ENCODE measurements at regions not wholly inside any gene's neighbourhood (a gene's known extent, or its start where the extent isn't known, plus 50 kb on each side); places are given as distances from the start of the nearest gene placed in this dataset.
"Not testable (repeated sequence)": the region's sequence is repeated elsewhere in the genome, so short reads cannot be mapped to it uniquely, and the experiment has no call there.

GRCh38 chr14:106088860-106089259 lies 562.5 kb downstream of the TMEM121 start:
- FAIRE-seq, result not testable (repeated sequence)

- FAIRE-seq, result no peak
These were observed 568.3 kb downstream of the TMEM121 start for GRCh38 chr14:106094654-106095189.

- no peak for FAIRE-seq
These were observed 581.3 kb downstream of the TMEM121 start for GRCh38 chr14:106107703-106108102.

- no peak for FAIRE-seq
These were observed 583.0 kb downstream of the TMEM121 start for GRCh38 chr14:106109337-106109736.

- FAIRE-seq, result no peak
These were observed 589.0 kb downstream of the TMEM121 start for GRCh38 chr14:106115401-106115800.

- not testable (repeated sequence) for FAIRE-seq
These were observed 590.1 kb downstream of the TMEM121 start for GRCh38 chr14:106116339-106116930.

- FAIRE-seq, result no peak
These were observed 593.7 kb downstream of the TMEM121 start for GRCh38 chr14:106120101-106120500.

- no peak for FAIRE-seq
These were observed 602.9 kb downstream of the TMEM121 start for GRCh38 chr14:106129274-106129673.

GRCh38 chr14:106129904-106130661 lies 603.7 kb downstream of the TMEM121 start:
- FAIRE-seq, result not testable (repeated sequence)

GRCh38 chr14:106133126-106133525 lies 606.7 kb downstream of the TMEM121 start:
- FAIRE-seq, result not testable (repeated sequence)

DNA sequence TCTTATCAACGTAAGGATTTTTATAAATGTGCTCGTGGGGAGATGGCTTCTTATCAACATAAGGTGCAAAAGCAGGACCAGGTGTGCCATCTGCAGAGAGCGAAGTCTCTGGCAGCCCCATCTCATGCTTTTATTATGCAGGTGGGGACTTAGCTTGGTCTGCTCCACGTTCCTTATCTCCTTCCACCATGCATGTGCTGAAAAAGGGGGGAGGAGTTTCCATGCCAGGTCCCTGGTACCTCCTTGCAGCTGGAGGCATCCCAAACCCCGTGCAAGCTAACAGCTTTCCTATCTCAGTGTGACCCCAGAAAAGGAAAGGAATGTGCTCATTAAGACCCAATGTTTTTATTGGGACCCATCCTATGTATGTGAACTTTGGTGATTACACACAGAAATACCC lies 608.5 kb downstream of the TMEM121 start:
- no peak for FAIRE-seq

DNA sequence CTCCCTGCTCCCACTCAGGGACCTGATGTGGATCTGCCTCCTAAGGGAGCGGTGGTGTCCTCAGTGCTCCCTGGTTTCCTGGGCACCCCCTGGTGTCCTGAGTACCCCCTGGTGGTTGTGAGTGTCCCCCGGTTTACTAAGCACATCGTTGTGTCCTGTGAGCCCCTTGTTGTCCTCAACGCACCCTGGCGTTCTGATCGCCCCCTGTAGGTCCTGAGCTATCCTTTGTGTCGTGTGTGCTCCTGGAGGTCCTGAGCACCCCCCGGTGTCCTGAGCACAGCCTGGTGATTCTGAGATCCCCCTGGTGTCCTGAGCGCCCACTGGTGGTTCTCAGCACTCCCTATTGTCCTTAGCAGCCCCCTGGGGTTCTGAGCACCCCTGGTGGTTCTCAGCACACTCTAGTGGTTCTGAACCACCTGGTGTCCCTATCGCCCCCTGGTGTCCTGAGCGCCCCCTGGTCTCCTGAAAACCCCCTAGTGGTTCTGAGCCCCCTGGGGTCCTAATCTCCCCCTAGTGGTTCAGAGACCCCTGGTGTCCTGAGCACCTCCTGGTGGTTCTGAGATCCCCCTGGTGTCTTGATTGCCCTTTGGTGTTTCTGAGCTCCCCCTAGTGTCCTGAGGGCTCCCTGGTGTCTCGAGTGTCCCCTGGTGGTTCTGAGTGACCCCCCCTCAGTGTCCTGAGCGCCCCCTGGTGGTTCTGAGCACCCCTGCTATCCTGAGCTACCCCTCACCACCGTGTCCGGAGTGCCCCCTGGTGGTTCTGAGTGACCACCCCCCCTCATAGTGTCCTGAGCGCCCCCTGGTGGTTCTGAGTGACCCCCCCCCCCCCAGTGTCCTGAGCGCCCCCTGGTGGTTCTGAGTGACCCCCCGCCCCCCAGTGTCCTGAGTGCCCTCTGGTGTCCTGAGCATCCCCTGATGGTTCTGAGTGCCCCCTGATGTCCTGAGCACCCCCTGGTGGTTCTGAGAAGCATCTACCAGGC lies 615.1 kb downstream of the TMEM121 start:
- no peak for FAIRE-seq

- not testable (repeated sequence) for FAIRE-seq
These were observed 619.3 kb downstream of the TMEM121 start for GRCh38 chr14:106145731-106146130.

GRCh38 chr14:106153362-106153955 lies 627.1 kb downstream of the TMEM121 start:
- not testable (repeated sequence) for FAIRE-seq

GRCh38 chr14:106163316-106163715 lies 636.9 kb downstream of the TMEM121 start:
- FAIRE-seq, result no peak

DNA sequence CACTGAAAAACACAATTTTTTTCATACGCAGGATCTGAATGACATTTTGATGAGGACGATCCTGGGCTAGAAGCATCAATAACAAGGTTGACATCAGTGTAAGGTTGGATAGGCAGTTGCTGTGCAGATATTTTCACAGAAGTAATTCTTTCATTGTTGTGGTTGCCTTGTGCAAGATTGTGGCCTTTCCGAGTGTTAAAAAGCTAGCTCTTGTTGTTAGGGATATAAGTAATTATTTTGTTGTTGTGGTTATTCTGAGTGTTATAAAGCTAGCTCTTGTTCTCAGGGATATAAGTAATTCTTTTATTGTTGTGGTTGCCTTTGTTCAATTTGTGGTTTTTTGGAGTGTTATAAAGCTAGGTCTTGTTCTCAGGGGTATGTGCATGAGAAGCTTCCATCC lies 637.4 kb downstream of the TMEM121 start:
- FAIRE-seq, result not testable (repeated sequence)

GRCh38 chr14:106166232-106166631 lies 639.8 kb downstream of the TMEM121 start:
- no peak for FAIRE-seq

DNA sequence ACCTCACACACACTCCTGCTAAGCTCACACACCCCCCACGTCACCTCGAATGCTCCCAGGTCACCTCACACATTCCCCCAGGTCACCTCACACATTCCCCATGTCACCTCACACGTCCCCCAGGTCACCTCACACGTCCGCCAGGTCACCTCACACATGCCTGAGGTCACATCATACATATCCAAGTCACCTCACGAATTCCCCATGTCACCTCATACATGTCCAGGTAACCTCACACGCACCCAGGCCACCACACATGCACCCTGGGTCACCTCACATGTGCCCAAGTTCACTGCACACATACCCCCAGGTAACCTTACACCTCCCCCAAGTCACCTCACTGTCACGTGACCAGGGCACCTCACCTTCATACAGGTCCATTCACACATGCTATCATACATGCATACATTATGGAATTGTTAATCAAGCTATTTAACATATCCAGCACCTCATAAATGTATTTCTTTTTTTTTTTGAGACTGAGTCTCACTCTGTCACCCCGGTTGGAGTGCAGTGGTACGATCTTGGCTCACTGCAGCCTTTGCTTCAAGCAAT lies 640.3 kb downstream of the TMEM121 start:
- FAIRE-seq, result no peak

DNA sequence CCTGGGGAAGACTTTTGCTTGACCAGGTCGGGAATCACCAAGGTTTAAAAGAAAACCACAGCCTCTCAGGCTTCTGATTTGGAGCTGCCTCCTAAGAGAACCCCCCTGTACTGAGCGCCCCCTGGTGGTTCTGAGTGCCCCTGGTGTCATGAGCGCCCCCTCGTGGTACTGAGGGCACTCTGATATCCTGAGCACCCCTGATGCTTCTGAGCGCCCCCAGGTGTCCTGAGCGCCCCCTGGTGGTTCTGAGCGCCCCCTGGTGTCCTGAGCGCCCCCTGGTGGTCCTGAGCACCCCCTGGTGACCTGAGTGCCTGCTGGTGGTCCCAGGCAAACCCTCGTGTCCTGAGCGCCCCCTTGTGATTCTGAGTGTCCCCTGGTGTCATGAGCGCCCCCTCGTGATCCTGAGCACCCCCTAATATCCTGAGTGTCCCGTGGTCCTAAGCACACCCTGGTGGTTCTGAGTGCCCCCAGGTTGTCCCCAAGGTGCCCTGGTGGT lies 643.8 kb downstream of the TMEM121 start:
- not testable (repeated sequence) for FAIRE-seq

DNA sequence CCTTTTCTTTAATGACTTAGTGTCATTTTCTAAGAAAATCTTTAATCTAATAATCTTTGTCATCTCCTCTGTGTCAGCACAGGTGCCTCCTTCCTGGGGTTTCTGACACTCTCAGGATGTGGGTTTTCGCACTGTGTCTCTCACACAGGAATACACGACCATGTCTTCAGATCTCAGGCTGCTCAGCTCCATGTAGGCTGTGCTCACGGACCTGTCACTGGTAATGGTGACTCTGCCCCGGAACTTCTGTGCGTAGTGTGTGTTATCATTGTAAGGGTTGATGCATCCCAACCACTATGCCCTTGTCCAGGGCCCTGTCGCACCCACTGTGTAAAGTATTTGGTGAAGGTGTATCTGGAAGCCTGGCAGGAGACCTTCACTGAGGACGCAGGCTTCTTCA lies 647.8 kb downstream of the TMEM121 start:
- FAIRE-seq, result no peak

DNA sequence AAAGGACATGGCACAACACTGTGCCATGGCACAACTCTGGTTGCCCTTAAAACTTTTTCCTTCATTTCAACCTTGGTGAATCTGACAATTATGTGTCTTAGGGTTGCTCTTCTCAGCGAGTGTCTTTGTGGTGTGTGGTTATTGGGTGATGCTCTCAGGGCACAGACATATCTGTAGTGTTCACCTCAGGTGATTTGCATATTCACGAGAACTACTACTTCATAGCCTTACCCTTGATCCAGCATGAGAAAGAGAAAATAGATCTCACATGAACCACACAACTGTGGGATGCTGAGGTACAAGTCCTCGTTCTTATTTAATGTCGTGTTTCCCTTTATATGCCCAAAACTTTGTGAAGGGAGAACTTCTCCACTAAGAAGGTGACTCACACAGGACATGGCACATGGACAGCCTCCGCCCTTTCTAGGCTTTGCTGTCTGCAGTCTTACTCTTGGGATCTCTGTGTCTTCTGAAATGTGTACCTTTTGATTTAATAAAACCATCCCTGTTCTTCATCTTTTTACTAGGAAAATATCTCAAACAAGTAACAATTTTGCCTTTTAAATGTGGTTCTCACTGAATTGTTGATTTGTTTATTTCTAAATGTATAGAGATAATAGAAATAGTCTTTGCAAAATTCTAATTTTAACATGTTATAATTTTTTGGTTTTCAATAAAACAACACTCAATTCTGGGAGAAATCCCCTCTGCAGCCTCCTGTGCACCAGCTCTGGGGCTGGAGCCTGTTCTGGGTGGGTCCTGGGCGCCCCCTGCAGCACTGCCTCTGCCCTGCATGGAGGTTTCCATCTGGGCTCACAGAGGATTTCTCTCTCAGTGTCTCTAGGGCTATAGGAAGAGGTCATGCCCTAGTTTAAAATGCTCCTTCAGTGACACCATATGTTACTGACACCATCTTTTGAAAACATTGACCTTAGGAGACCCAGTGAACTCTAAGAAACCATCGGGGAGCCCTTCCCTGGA lies 651.2 kb downstream of the TMEM121 start:
- FAIRE-seq, result not testable (repeated sequence)
